CD4-positive, alpha-beta T cell treated with Interleukin-4 for 1 hour (primary cell): ENCODE measurements at regions not wholly inside any gene's neighbourhood (a gene's known extent, or its start where the extent isn't known, plus 50 kb on each side); places are given as distances from the start of the nearest gene placed in this dataset.
A peak's percentile ranks its signal among the peaks of the same experiment; 100 is the strongest.

Source experiments
- DNase-seq, 2 donors: peaks; one replicate each; pipeline ENCODE4 v3.0.0-alpha.2; 2020 to 2022

DNA sequence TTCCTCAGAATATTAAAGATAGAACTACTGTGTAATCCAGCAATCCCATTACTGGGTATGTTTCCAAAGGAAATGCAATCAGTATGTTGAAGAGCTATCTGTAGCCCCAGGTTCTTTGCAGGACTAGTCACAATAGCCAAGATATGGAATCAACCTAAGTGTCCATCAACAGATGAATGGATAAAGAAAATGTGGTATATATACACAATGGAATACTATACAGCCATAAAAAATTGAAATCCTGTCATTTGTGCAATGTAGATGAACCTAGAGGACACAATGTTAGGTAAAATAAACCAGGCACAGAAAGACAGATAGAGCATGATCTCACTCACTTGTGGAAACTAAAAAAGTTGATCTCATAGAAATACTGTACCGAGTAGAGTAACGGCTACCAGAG is 306.0 kb upstream of the MARCKS start:
- no peak for DNase-seq

DNA sequence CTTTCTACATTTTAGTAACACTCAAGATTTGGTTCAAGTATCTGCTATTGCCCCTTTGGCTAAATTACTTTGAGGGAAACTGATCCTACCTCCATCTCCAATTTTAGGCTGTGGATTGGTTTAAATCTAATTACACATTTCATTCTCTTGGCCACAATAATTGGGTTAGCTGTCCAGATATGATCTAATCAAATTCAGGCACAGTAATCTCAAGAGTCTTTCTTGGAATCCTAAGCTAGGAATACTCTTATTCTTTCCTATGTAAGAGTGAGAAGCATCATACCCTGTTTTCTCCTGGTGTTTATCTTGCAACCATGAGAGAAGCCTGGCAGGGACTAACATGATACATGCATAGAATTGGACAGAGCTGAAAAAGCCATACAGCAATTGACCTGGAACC is 300.4 kb upstream of the MARCKS start:
- no peak for DNase-seq

DNA sequence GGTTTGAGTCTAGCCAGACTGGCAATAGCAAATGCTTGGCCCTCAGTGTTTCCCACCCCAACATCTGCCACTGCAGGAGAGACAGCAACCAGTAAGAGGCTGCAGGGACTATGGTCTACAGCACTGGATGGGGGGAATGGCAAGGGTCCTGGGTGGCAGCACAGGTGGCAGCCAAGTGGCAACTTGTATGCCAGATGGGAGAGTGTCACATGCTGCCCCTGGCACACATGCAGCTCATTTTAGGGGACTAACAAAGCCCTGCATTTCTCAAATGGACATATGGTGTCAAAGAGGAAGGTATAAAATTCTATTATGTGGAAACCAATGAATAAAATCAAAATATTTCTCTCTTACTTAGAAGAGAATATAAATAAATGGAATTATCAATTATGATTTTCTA is 298.7 kb upstream of the MARCKS start:
- no peak for DNase-seq

DNA sequence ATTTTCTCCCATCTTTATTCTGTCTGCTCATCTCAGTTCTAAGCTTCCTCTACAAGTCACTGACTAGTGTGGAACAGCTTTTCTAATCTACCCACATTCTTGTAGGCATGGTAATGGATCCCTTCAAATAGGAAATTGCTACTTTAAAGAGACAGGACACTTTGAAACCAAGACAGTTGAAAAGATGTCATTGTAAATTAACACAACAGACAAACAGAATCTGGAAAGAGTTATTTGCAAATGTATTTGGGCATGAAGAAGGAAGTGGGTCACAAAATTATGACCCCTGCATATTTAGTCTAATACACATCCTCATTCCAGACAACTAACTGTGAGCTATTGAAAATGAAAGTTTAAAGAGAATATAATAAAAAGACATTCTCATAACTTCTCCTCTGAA is 298.2 kb upstream of the MARCKS start:
- no peak for DNase-seq

DNA sequence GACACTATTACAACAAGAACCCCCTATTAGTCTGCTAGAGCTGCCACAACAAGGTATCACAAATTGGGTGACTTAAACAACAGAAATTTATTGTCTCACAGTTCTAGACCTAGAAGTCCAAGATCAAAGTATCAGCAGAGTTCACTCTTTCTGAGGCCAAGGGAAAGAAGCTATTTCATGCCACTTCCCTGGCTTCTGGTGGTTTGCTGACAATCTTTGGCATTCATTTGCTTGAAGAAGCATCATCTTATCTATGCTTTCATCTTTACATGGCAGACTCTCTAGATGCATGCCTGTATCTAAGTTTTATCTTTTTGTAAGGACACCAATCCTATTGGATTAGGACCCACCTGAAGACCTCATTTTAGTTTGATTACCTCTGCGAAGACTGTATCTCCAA is 296.8 kb upstream of the MARCKS start:
- DNase-seq: no peak

DNA sequence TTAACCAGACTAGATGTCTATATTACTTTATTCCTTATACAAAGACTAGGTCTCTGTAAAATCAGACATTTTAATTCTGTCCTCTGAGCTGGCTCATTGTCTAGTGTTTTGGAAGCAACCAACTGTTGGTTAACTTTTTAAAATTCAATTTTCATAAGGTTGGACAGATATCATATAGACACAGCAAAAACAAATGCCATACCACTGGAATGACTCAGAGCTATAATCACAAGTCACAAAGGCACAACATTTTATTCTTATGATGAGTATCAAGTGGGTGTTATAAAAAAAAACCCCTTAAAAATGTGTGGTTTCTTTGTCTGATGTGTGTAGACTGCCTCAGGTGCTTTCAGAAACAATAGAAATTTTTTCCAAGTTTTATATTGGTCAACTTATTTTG is 296.2 kb upstream of the MARCKS start:
- DNase-seq: no peak

DNA sequence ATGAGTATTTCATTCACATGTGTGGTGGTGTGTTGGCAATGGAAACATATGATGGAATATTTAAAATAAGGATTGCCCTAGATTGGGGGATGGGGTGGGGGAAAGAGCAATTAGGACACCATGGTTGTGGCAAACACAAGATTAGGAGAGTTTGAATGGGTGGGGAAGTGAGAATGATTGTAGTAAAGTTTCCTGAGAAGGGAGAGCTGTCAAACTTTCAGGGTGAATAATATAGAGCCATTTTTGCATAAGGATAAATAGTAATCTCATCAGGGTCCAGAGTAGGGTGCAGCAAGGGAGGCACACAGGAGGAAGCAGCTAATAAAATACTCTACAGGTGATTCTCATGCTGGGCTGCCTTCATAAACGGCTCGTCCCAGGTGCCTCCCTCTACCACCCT is 294.9 kb upstream of the MARCKS start:
- DNase-seq: no peak

DNA sequence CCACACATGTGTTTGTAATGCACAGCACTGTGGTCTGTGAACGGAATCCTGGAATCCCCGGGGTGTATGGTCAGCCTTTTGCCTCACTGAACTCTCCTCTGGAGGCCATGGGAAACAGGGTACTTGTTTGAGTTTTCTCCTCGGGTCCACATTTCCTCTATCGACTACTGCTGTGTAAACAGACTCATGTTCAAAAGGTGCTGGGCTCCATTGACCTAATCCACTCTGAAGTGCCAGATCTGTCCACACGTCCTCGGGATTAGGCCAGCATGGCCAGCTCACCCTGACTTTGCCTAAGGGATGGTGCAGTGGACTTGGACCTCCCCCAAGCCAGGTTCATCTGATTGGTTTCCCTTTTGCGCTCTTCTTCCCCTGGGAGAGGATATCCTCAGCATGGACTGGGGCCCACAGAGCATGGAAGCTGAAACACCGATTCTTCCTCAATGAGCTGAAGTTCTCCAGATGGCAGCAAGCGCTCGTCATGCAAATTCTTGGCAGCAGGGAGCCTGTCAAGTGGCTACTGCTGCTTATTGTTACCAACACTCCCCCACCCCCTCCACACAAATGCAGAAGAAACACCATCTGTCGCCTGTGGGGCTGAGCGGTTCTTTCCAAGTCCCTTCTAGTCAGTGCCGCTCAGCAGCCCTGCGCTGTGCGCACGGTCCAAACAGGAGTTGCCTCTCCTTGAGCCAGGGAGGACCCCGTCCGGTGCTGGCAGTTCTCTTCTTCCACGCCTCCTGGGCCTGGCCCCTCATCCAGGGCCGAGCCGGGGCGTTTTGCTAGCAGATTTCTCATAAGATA is 292.6 kb upstream of the MARCKS start:
- DNase-seq: peak; percentile 7 to 54

DNA sequence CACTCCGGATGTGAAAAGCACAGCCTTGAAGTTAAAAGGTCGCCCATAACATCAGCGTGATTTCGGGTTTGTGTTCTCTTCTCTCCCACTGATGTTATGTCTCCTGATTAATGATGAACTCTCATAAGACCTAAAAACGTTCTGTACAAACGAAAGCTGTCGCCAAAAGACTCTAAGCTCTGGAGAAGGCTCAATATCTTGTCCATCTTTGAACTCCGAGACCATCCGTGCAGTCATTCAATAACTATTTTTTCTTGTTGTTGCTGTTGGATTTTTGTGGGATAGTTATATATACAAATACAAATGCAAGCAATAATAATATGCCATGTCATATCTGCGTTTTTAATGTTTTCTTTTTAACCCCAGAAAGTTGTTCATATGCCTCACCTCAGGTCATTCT is 291.8 kb upstream of the MARCKS start:
- no peak for DNase-seq

DNA sequence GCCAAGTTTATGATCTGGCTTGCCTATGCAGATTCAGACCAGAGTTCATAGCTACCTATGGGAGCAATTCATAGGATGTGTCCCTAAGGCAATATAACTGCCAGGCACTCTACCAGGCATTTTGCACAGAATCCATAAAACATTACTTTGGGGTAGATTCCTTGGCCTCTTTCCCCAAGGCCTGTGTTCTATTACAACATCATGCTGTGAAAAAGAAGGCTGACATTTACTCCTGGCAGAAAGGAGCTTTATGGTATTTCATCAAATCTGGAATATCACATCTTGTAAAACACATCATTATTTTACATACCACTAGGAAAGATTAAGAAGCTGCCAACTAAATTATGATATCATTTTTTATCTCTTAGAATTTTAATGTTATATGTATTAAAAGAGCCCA is 287.0 kb upstream of the MARCKS start:
- no peak for DNase-seq

DNA sequence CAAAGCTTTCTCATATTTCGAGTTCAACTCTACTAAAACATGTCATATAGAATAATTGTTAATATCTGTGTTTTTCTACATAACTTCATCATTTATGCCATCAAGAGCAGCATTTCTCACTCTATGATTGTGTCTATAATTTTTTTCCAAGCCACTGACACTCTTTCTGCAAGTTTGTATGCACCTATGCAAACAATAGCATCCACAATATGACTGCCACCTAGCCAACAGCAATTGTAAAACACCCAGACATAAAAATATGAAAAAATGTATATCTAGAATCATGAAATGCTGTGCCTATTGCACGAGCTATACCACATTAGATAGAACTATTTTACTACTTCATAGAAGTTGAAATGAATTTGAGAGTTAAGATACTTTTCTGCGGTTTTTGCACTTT is 286.5 kb upstream of the MARCKS start:
- no peak for DNase-seq

DNA sequence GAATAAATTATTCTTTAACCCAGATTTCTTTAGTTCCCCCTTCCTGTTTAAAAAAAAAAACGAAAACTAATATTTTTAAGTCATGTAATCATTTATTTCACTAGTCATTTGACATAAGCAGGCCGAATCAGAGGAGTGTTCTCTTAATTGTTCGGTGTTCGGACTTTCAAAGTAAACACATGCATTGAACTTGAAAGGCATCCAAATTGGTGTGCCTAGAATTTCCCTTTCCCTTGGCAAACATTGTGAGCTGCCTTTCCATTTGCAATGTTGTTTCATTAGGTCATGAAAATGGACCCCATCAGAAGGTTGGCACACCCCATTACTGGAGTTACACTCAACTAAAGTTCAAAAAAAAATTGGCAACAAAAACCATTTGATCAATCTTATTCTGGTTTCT is 283.0 kb upstream of the MARCKS start:
- no peak for DNase-seq

DNA sequence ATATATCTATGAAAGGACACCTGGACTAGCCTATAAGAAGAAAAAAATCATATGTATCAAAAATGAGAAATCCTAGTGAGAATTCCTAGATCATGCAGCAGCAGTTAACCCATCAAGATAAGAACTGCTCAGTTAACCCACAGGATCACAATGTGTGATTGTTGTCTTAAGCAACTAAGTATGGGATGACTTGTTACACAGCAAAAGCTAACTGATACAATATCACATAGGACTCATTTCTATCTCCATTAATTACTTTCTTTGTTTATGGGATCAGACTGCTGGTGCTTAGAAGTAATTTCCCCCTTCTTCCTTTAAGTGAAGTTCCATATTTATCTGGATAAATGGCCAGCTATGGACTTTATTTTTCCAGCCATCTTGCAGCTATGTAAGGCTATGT is 280.8 kb upstream of the MARCKS start:
- no peak for DNase-seq

DNA sequence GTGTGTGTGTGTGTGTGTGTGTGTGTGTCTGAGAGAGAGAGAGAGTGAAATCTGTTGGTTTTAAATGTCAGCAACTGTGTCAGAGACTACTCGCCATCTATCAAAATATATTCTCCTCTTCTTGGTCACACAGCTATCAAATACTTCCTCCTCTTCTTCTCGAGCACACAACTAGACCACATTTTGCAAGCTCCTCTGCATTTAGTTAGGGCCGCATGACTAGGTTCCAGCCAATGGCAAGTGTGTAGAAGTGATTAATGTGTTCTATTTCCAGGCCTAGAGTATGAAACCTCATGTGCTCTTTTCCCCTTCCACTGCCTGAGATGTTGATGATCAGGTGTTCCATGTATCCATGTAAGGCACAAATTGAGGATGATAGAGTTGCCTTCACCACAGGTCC is 278.5 kb upstream of the MARCKS start:
- DNase-seq: no peak

DNA sequence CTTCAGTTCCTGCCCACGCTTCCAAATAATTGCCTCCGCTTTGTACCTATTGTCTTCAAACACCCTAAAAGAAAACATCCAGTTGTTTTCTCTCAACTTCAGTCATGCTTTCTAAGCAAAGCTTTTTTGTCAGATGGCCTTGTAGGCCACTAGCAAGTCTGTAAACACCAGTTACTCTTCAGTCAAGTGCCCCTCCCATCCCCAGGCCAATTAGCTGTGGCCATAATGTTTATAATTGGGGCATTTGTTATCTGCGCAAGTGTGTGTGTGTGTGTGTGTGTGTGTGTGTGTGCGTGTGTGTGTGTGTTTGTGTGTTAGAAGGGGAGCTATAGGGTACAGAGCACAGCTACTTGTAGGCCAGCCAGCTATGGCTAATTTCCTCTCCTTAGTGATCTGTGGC is 272.4 kb upstream of the MARCKS start:
- DNase-seq: no peak

DNA sequence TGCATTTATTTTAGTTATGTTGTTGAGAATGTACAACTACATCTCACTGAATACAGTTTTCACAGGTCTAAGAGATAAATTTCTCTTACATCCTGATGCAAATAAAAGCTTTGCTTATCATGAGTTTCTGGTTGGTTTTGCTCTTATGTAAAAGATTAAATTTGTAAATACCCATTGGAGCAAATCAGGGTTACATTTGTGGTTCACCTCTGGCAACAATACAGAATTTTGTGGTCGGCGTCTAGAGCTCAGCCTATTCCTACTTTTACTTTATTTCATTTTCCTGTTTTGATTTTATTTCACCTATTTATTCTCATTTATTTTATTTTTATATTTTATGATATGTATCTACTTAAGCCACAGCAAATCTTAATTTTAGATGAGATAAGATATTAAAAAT is 271.9 kb upstream of the MARCKS start:
- no peak for DNase-seq

DNA sequence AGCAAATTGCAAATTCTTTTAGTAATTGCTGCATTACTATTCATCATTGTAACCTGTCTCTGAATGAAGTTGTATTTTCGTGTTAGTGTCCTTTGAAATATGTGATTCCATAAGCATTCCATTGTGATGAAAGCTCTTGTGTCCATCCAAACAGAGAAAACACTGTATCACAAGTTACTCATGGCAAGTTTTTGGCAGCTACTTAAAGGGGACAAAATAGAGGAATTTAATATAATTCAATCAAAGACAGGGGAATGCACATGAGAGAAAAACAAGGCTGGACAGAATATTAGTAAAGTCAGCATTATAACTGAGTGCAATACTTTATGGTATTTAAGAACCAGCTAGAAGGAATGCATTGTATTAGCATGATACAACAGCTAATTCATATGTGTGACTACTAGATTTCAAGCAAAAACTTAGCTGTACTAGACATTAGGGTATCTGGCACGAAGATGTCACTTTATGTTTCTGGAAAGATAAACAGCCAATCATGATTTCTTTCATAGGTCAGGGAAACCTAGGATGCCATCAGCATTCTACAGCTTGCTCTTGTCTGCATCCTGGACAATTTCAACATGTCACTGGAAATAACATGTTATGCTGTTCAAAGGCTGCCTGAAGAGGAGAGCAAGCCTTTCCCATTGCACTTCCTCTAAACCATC is 270.6 kb upstream of the MARCKS start:
- no peak for DNase-seq

DNA sequence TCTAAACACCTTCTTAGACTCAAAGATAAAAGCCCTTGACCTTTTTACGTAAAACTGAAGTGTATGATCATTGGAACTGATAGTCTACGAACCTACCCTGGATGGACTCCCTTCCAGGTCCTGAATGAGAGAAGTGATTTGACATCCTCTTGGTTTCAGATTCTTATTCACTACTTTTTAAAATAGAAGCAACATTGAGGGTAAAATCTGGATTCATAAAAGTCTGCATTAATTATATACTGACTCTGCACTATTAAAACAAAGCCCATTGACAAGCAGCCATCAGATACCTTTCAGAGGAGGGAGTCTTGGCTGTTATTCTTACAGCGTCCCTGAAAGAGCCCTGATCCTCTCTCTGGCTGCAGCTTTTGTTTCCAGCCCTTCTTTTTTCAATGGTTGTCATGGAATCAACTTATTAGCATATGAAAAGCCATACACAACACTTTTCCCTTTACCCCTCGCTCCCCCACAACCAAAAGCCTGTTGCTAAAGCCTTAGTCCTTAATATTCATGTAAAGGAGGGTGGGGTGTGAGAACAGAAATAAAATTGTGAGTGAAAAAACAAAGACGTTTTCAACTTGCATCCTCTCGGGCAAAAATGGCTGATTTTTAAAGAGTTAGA is 270.0 kb upstream of the MARCKS start:
- no peak for DNase-seq

DNA sequence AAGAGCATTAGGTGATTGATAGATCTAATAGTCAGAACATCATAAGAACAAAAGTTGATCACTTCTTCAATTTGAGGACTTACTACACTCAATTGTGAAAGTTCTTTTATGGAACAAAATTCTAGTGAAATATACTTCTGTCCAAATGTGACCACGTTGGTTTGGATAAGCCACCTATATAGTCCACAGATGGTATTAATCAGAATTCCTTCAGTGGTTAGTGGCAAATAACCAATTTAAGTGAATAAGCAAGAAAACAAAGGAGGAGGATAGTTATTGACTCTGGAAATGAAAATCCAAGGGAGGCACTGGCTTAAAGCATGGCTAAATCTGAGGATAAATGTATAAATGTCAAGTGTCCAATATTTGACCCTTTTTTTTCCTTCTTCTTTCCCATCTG is 268.5 kb upstream of the MARCKS start:
- no peak for DNase-seq

DNA sequence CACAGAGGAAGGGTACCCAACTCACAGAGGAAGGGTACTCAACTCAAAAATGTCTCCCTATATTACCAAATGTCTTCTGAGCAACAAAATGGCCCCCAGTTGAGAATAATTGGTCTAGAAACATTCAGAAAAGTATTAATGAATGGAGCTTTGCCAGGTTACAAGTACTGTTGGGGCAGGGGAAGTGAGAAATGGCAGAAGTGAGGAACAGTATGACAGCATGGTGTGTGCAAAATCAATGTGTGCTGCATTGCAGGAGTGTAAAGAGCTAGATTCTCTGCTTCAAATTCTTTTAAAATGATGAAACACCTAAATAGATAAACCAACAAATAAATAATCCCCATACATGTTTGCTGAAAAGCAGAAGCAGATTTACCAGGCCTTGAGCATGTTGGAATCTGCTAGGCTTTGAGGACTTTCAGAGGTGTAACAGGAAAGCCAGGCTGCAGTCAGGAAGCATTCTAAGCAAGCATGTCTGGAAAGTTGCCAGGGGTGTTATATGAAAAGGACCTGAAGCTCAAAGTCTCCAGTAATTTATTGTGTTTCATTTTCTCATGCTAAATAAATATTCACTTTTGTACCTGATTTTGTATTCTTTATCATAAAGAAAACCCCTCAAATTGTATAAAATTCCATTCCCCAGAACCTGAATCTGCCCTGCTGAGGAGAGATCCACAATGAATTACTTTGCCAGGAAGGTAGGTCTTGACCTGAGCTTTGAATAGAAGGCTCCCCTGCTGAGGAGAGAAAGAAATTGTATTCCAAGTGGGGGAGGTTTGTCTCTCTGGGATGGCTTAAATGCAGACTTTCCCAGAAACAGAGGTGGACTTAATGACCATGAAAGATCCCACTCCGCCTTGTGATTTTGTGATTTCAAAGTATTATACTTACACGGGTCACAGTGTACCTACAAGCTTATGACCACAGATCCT is 265.0 kb upstream of the MARCKS start:
- no peak for DNase-seq

DNA sequence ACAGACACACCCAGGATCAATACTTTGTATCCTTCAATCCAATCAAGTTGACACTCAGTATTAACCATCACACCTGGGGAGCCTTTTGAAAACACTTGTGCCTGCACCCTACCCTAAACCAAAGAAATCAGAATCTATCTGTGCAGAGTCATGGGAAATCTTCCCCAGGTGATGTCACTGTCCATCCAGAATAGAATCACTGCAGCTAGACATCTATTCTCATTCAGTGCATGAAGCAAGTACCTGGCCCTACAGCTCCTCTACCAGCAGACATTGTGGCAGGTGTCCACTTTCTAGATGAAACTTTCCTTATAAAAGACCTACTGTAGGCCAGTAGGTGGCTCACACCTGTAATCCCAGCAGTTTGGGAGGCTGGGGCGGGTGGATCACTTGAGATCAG is 262.4 kb upstream of the MARCKS start:
- DNase-seq: no peak

DNA sequence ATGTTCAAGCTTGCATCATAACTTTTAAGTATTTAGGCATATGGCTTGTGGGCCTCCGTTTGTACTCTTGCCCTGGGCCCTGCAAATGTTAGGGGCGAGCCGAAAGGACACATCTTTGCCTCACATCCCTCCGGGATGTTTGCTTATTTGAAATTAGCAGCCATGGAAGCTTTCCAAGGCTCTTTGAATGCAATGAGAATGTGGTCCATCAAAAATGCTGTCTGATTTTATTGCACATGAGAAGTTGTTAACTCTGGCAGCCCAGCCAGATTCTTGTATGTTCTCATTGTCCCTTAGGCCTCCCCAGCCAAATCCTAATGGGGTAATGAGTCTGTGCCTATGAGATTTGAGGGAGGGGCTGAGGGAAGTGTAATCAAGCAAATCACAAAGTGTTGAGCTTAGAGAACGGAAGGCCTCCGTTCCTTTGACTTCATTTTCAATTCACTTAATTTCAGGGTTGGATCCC is 261.2 kb upstream of the MARCKS start:
- no peak for DNase-seq
